Endodermal cell (in vitro differentiated cells): ENCODE measurements at regions not wholly inside any gene's neighbourhood (a gene's known extent, or its start where the extent isn't known, plus 50 kb on each side); places are given as distances from the start of the nearest gene placed in this dataset.

Experiments used
- DNase-seq: peaks from one replicate; pipeline ENCODE4 v3.0.0-alpha.2; 2017
- H3K27ac ChIP-seq: 2 replicates; pipeline ENCODE4 v1.5.1; 2013; ENCODE audit warnings: mild to moderate bottlenecking, low read depth, low read length, moderate library complexity
- H3K27me3 ChIP-seq: 2 replicates; pipeline ENCODE4 v1.6.1; 2013; ENCODE audit warnings: mild to moderate bottlenecking, low read length, moderate library complexity; ENCODE audit not compliant: insufficient read depth, control insufficient read depth, poor library complexity, severe bottlenecking
- H3K36me3 ChIP-seq: 2 replicates; pipeline ENCODE4 v1.7.0; 2013; ENCODE audit warnings: mild to moderate bottlenecking, low read length, moderate library complexity; ENCODE audit not compliant: control insufficient read depth, insufficient read depth
- H3K4me1 ChIP-seq: one replicate; pipeline ENCODE4 v1.7.0; 2013; ENCODE audit warnings: low read length; ENCODE audit not compliant: control insufficient read depth, insufficient read depth
- H3K4me3 ChIP-seq: 2 replicates; pipeline ENCODE4 v1.5.1; 2013; ENCODE audit warnings: mild to moderate bottlenecking, low read length, moderate library complexity
- H3K9ac ChIP-seq: 2 replicates; pipeline ENCODE4 v1.6.1; 2013; ENCODE audit warnings: mild to moderate bottlenecking, low read length, moderate library complexity; ENCODE audit not compliant: poor library complexity, severe bottlenecking; ENCODE audit errors: extremely low read depth
- H3K9me3 ChIP-seq: 2 replicates; pipeline ENCODE4 v1.6.1; 2013; ENCODE audit warnings: mild to moderate bottlenecking, low read length, moderate library complexity; ENCODE audit not compliant: control insufficient read depth
- H3K27ac Mint-ChIP-seq: 2 replicates; pipeline ENCODE4 v1.8.0; 2020; ENCODE audit warnings: mixed read lengths
- H3K27me3 Mint-ChIP-seq: 2 replicates; pipeline ENCODE4 v1.8.0; 2021; ENCODE audit warnings: mild to moderate bottlenecking, mixed read lengths; ENCODE audit not compliant: insufficient read depth
- H3K36me3 Mint-ChIP-seq: 2 replicates; pipeline ENCODE4 v1.8.0; 2020; ENCODE audit warnings: low read depth, mixed read lengths
- H3K4me1 Mint-ChIP-seq: 2 replicates; pipeline ENCODE4 v1.8.0; 2020; ENCODE audit warnings: mixed read lengths
- H3K4me3 Mint-ChIP-seq: 2 replicates; pipeline ENCODE4 v1.8.0; 2020; ENCODE audit warnings: mild to moderate bottlenecking, moderate library complexity, mixed read lengths
- H3K9me3 Mint-ChIP-seq: 2 replicates; pipeline ENCODE4 v1.8.0; 2020; ENCODE audit warnings: mild to moderate bottlenecking, mixed read lengths
- CTCF ChIP-seq: fragments of 200-600 bp; sonication (generic); conservative IDR thresholded peaks from 2 replicates; pipeline ENCODE4 v1.5.0; 2021; ENCODE audit warnings: antibody characterized with exemption, mild to moderate bottlenecking
- WGBS, 2 experiments: methylation state at CpG; one replicate each; pipeline versions ENCODE4 v1.1.5 to v1.1.7; 2013; ENCODE audit warnings: missing lambda C conversion rate in 2 of 2, mixed read lengths in 1 of 2; ENCODE audit not compliant: insufficient coverage in 1 of 2, insufficient read length in 1 of 2; 5-methylcytosine and 5-hydroxymethylcytosine counted together

GRCh38 chr12:24083838-24084237 is 134.4 kb upstream of the SOX5 start:
- H3K4me3 ChIP-seq, result no peak overlapping the region
- DNase-seq, result no peak
- H3K9ac ChIP-seq, result no peak overlapping the region
- Mint-ChIP-seq H3K4me3 (no peak overlapping the region), H3K4me1 (peaks cover 40% of the 10 kb centered on the region), H3K27ac (no peak overlapping the region), H3K9me3 (no peaks in the 10 kb centered on the region), H3K36me3 (no peaks in the 10 kb centered on the region), H3K27me3 (no peaks in the 10 kb centered on the region)
- H3K9me3 ChIP-seq, result no peaks in the 10 kb centered on the region
- H3K36me3 ChIP-seq, result no peaks in the 10 kb centered on the region
- H3K27me3 ChIP-seq, result no peaks in the 10 kb centered on the region
- H3K4me1 ChIP-seq, result no peaks in the 10 kb centered on the region
- TF ChIP-seq CTCF, result no peak
- 95 to 100% methylated on average over 3 of the region's 3 CpGs for whole genome bisulfite sequencing, 2 experiments
- H3K27ac ChIP-seq, result no peak overlapping the region

- Mint-ChIP-seq H3K27ac (no peak overlapping the region), H3K36me3 (no peaks in the 10 kb centered on the region), H3K27me3 (no peaks in the 10 kb centered on the region), H3K4me1 (peaks cover 50% of the 10 kb centered on the region), H3K4me3 (no peak overlapping the region), H3K9me3 (no peaks in the 10 kb centered on the region)
- no peak for DNase-seq
- Histone ChIP-seq H3K27ac (peak overlapping the region; percentile 96), H3K36me3 (no peaks in the 10 kb centered on the region), H3K9me3 (no peaks in the 10 kb centered on the region), H3K9ac (no peak overlapping the region), H3K27me3 (no peaks in the 10 kb centered on the region), H3K4me1 (peaks cover 3% of the 10 kb centered on the region), H3K4me3 (no peak overlapping the region)
- 77 to 83% methylated on average over 1 to 7 of the region's 7 CpGs for WGBS, 2 experiments
- TF ChIP-seq CTCF, result no peak
These were observed 132.1 kb upstream of the SOX5 start for GRCh38 chr12:24081606-24082005.

GRCh38 chr12:24081092-24081529 is 131.6 kb upstream of the SOX5 start:
- Histone ChIP-seq H3K36me3 (no peaks in the 10 kb centered on the region), H3K9me3 (no peaks in the 10 kb centered on the region), H3K4me3 (no peak overlapping the region), H3K27me3 (no peaks in the 10 kb centered on the region), H3K4me1 (peaks cover 3% of the 10 kb centered on the region), H3K9ac (no peak overlapping the region), H3K27ac (peak overlapping the region; percentile 96)
- TF ChIP-seq CTCF, result no peak
- H3K27me3 Mint-ChIP-seq, result no peaks in the 10 kb centered on the region
- WGBS, 2 experiments, result 88 to 100% methylated on average over 1 to 3 of the region's 4 CpGs
- no peak overlapping the region for H3K27ac Mint-ChIP-seq
- no peak for DNase-seq
- H3K4me3 Mint-ChIP-seq, result no peak overlapping the region
- peaks cover 52% of the 10 kb centered on the region for H3K4me1 Mint-ChIP-seq
- no peaks in the 10 kb centered on the region for H3K9me3 Mint-ChIP-seq
- H3K36me3 Mint-ChIP-seq, result no peaks in the 10 kb centered on the region
